HepG2 (cell line): ENCODE measurements at regions not wholly inside any gene's neighbourhood (a gene's known extent, or its start where the extent isn't known, plus 50 kb on each side); places are given as distances from the start of the nearest gene placed in this dataset.

Experiments
- ATAC-seq: fragments of 200-7000 bp; cut with Tn5 transposase; 3 replicates; pipeline ENCODE4 v1.9.1; 2020; ENCODE audit warnings: mild to moderate bottlenecking, moderate library complexity
- BruUV-seq: library from RNA; stranded (reverse); fragments of 400-500 nt; replicated peaks from 2 replicates; lab custom pipeline; 2021; lab: Mats Ljungman, UMichigan
- CTCF ChIA-PET: fragments of 300-600 bp; formaldehyde crosslinking; extraction: SDS; loops from one replicate; lab custom pipeline; 2021; ENCODE audit warnings: low total read pairs, inconsistent platforms, low intra/inter-chr PET ratio; lab: Yijun Ruan, JAX
- POLR2A ChIA-PET: fragments of 350-600 bp; sonication (Branson Sonifier 250); formaldehyde crosslinking; loops from one replicate; lab custom pipeline; 2020; ENCODE audit warnings: antibody characterized with exemption, inconsistent platforms; lab: Yijun Ruan, JAX
- DNase-seq: peaks from one replicate; pipeline ENCODE4 v3.0.0-alpha.2; 2015; ENCODE audit warnings: low spot score
- FAIRE-seq: peaks from 3 replicates; lab custom pipeline; 2011; peaks lifted over from hg19 to GRCh38; lab: Jason Lieb, UNC
- H2AFZ ChIP-seq: one replicate; pipeline ENCODE4 v1.6.1; 2011; ENCODE audit warnings: low read length, inconsistent platforms
- H3K27ac ChIP-seq: fragments of 300-600 bp; 3 replicates; pipeline ENCODE4 v1.8.0; 2011; ENCODE audit warnings: mixed run types, mild to moderate bottlenecking, mixed read lengths, low read length, inconsistent platforms; ENCODE audit not compliant: insufficient read depth; ENCODE audit errors: extremely low read length
- H3K27me3 ChIP-seq, 2 experiments: fragments of 200-600 bp in 1 of 2; 2 replicates in 1 of 2; 3 replicates in 1 of 2; pipeline versions ENCODE4 v1.6.0 to v1.8.0; 2011; ENCODE audit warnings: low read length in 2 of 2, mild to moderate bottlenecking in 2 of 2, moderate library complexity in 2 of 2, inconsistent platforms in 1 of 2; ENCODE audit not compliant: insufficient read depth in 2 of 2, control insufficient read depth in 1 of 2
- H3K36me3 ChIP-seq, 2 experiments: fragments of 200-600 bp in 1 of 2; replicated peaks in 1 of 2; 2 replicates in 1 of 2; 3 replicates in 1 of 2; pipeline versions ENCODE4 v1.5.1 to v1.8.0; 2011; ENCODE audit warnings: low read length in 2 of 2, inconsistent platforms in 1 of 2; ENCODE audit not compliant: insufficient read depth in 2 of 2, control insufficient read depth in 1 of 2
- H3K4me1 ChIP-seq: 2 replicates; pipeline ENCODE4 v1.5.1; 2012; ENCODE audit warnings: low read length, inconsistent platforms; ENCODE audit not compliant: insufficient read depth
- H3K4me2 ChIP-seq: 2 replicates; pipeline ENCODE4 v1.6.0; 2011; ENCODE audit warnings: low read depth, low read length, inconsistent platforms
- H3K4me3 ChIP-seq, 3 experiments: fragments of 200-600 bp in 1 of 3; sonication (generic), shearing (Covaris generic) in 1 of 3; replicated peaks in 1 of 3; 2 replicates each; pipeline ENCODE4 v1.5.1; 2011 to 2016; ENCODE audit warnings: low read length in 3 of 3, inconsistent platforms in 2 of 3, low read depth in 2 of 3, mild to moderate bottlenecking in 2 of 3, control low read depth in 1 of 3, mixed read lengths in 1 of 3; ENCODE audit not compliant: insufficient read depth in 1 of 3
- H3K79me2 ChIP-seq: one replicate; pipeline ENCODE4 v1.6.1; 2011; ENCODE audit warnings: low read length, inconsistent platforms; ENCODE audit not compliant: insufficient read depth
- H3K9ac ChIP-seq: 2 replicates; pipeline ENCODE4 v1.6.0; 2011; ENCODE audit warnings: mild to moderate bottlenecking, low read depth, low read length, inconsistent platforms; ENCODE audit not compliant: insufficient read depth
- H3K9me3 ChIP-seq: 2 replicates; pipeline ENCODE4 v1.5.1; 2012; ENCODE audit warnings: mild to moderate bottlenecking, low read length
- H4K20me1 ChIP-seq: 2 replicates; pipeline ENCODE4 v1.6.0; 2011; ENCODE audit warnings: inconsistent platforms, mild to moderate bottlenecking, low read length, moderate library complexity; ENCODE audit not compliant: insufficient read depth
- BCL6 ChIP-seq: IDR thresholded peaks from 2 replicates; pipeline ENCODE4 v1.6.1; 2016; ENCODE audit warnings: missing genetic modification reagents, missing compliant biosample characterization
- CBX2 ChIP-seq, 2 experiments: fragments of 200-600 bp in 1 of 2; sonication (generic); formaldehyde crosslinking in 1 of 2; IDR thresholded peaks; 2 replicates each; pipeline versions ENCODE4 v1.7.0 to v1.8.1; 2018 to 2022; ENCODE audit warnings: low read depth in 2 of 2, low read length in 1 of 2, mild to moderate bottlenecking in 1 of 2, missing genetic modification reagents in 1 of 2
- ERF ChIP-seq: IDR thresholded peaks from 2 replicates; pipeline ENCODE4 v1.6.1; 2018; ENCODE audit warnings: missing biosample characterization, missing genetic modification reagents
- JUNB ChIP-seq: sonication (generic); formaldehyde crosslinking; IDR thresholded peaks from 2 replicates; pipeline ENCODE4 v1.8.0; 2022; ENCODE audit warnings: missing genetic modification reagents, mild to moderate bottlenecking, borderline replicate concordance
- SP1 ChIP-seq, 2 experiments: fragments of 450-650 bp in 1 of 2; sonication (generic) in 1 of 2; formaldehyde crosslinking in 1 of 2; IDR thresholded peaks; 2 replicates each; pipeline versions ENCODE4 v1.4.0 to v1.6.1; 2016 to 2020; ENCODE audit warnings: missing genetic modification reagents in 1 of 2
- ZNF232 ChIP-seq: sonication (generic); formaldehyde crosslinking; IDR thresholded peaks from 2 replicates; pipeline ENCODE4 v1.4.0; 2020; ENCODE audit warnings: missing genetic modification reagents, borderline replicate concordance
- WGBS: methylation state at CpG from one replicate; pipeline ENCODE4 v1.1.6; 2017; ENCODE audit warnings: low lambda C conversion rate; 5-methylcytosine and 5-hydroxymethylcytosine counted together
- in situ Hi-C: cut with HindIII; loops from 2 replicates; pipeline ENCODE4 v1.10.0; 2017; ENCODE audit warnings: low pct_unique_long_range_greater_than_20kb; ENCODE audit not compliant: extremely low pct_ligation_motif_present
- intact Hi-C: fragments of 100-400 bp; cut with micrococcal nuclease; formaldehyde crosslinking; loops from one replicate; pipeline ENCODE4 v1.10.0; 2022; ENCODE audit not compliant: unreplicated experiment
- TF ChIP-seq, protein P1 (sequence below): sonication (generic); formaldehyde crosslinking; IDR thresholded peaks from 2 replicates; pipeline ENCODE4 v1.4.0; 2020; ENCODE audit warnings: missing genetic modification reagents, mild to moderate bottlenecking, borderline replicate concordance

DNA sequence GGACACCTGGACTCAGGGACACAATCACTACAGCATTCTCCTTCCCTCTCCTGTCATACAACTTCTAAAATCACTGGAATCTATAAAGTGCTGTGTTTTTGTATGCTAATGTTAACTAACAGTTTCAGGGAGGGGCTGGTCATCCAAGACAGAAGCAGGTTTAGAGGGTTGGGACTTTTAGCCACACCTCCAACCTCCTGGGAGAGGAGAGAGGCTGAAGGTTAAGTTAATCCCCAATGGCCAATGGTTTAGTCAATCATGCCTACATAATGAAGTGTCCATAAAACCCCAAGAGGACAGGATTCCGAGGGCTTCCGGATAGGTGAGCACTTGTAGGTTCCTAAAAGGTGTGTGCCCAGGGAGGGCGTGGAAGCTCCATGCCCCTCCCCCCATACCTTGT, 219.3 kb upstream of the CTNNB1 start:
- H4K20me1 ChIP-seq: no peaks in the 10 kb centered on the region
- TF ChIP-seq BCL6 (CRISPR knock-in tag): no peak
- no peak for TF ChIP-seq ZNF232 (CRISPR knock-in tag)
- TF ChIP-seq, protein P1, sequence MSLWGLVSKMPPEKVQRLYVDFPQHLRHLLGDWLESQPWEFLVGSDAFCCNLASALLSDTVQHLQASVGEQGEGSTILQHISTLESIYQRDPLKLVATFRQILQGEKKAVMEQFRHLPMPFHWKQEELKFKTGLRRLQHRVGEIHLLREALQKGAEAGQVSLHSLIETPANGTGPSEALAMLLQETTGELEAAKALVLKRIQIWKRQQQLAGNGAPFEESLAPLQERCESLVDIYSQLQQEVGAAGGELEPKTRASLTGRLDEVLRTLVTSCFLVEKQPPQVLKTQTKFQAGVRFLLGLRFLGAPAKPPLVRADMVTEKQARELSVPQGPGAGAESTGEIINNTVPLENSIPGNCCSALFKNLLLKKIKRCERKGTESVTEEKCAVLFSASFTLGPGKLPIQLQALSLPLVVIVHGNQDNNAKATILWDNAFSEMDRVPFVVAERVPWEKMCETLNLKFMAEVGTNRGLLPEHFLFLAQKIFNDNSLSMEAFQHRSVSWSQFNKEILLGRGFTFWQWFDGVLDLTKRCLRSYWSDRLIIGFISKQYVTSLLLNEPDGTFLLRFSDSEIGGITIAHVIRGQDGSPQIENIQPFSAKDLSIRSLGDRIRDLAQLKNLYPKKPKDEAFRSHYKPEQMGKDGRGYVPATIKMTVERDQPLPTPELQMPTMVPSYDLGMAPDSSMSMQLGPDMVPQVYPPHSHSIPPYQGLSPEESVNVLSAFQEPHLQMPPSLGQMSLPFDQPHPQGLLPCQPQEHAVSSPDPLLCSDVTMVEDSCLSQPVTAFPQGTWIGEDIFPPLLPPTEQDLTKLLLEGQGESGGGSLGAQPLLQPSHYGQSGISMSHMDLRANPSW (CRISPR knock-in tag): no peak
- TF ChIP-seq ERF: no peak
- TF ChIP-seq JUNB: no peak
- no peak for TF ChIP-seq SP1 (IDR thresholded peaks at IDR 0.05)
- TF ChIP-seq SP1 (CRISPR knock-in tag; IDR thresholded peaks at IDR 0.05): no peak
- TF ChIP-seq CBX2 (IDR thresholded peaks at IDR 0.05; ENCODE audit: low read depth, low read length): no peak
- TF ChIP-seq CBX2 (CRISPR knock-in tag; IDR thresholded peaks at IDR 0.05; ENCODE audit: low read depth): no peak
- in situ Hi-C loops: no loop called here
- no peak for FAIRE-seq
- 31% methylated on average over 3 of the region's 3 CpGs for WGBS
- BruUV-seq: no TSS peak
- no peak overlapping the region for H3K4me2 ChIP-seq
- intact Hi-C loops: no loop called here
- H3K27me3 ChIP-seq: no peaks in the 10 kb centered on the region
- no peak for ATAC-seq
- no peaks in the 10 kb centered on the region for H3K79me2 ChIP-seq
- H3K4me3 ChIP-seq: no peak overlapping the region
- no peak overlapping the region for H2AFZ ChIP-seq
- ChIA-PET CTCF (no interaction called here), POLR2A (no interaction called here)
- no peaks in the 10 kb centered on the region for H3K4me1 ChIP-seq
- H3K9ac ChIP-seq: no peak overlapping the region
- no peak overlapping the region for H3K27ac ChIP-seq
- no peaks in the 10 kb centered on the region for H3K9me3 ChIP-seq
- no peak for DNase-seq
- H3K36me3 ChIP-seq: no peaks in the 10 kb centered on the region; a peak in 1 of 5 replicates
